ENCODE measurements at regions not wholly inside any gene's neighbourhood (a gene's known extent, or its start where the extent isn't known, plus 50 kb on each side); places are given as distances from the start of the nearest gene placed in this dataset.

- Histone ChIP-seq H3K23me2 (ENCODE audit: insufficient read length, low read depth, low read length, poor library complexity, severe bottlenecking) (no peaks in the 10 kb centered on the region), H2BK20ac (ENCODE audit: low read depth, low read length, poor library complexity, severe bottlenecking) (no peak overlapping the region), H2AFZ (ENCODE audit: low read length) (no peak overlapping the region), H3K4me2 (ENCODE audit: insufficient read depth, insufficient read length, low read length) (no peak overlapping the region), H2AK5ac (ENCODE audit: insufficient read length, low read length) (no peak overlapping the region), H3K56ac (ENCODE audit: insufficient read length, low read depth, low read length) (no peak overlapping the region), H3K23ac (ENCODE audit: insufficient read length, low read depth, low read length) (no peak overlapping the region), H3K9ac (ENCODE audit: extremely low read depth, insufficient read length, low read length) (no peak overlapping the region), H3K27ac (ENCODE audit: insufficient read length, low read depth, low read length) (no peak overlapping the region), H2BK120ac (ENCODE audit: low read depth, low read length, poor library complexity, severe bottlenecking) (no peak overlapping the region), H2BK15ac (ENCODE audit: low read depth, low read length) (no peak overlapping the region), H3T11ph (ENCODE audit: low read length) (no peak overlapping the region), H3K4me1 (ENCODE audit: insufficient read depth, low read length) (no peaks in the 10 kb centered on the region), H3K18ac (ENCODE audit: insufficient read length, low read depth, low read length) (no peak overlapping the region), H4K5ac (ENCODE audit: insufficient read length, low read depth, low read length) (no peak overlapping the region), H4K91ac (ENCODE audit: insufficient read length, low read depth, low read length) (no peak overlapping the region), H3K79me2 (ENCODE audit: insufficient read depth, low read length) (no peaks in the 10 kb centered on the region), H3K79me1 (ENCODE audit: insufficient read depth, low read depth, low read length, poor library complexity, severe bottlenecking) (no peaks in the 10 kb centered on the region), H3K4ac (ENCODE audit: low read depth, low read length) (no peak overlapping the region), H4K20me1 (ENCODE audit: control insufficient read depth, insufficient read depth, insufficient read length) (no peaks in the 10 kb centered on the region), H3K9me3 (ENCODE audit: control insufficient read depth, low read depth, low read length) (no peaks in the 10 kb centered on the region), H3K27me3 (ENCODE audit: insufficient read depth, low read length) (no peaks in the 10 kb centered on the region), H3K14ac (ENCODE audit: insufficient read depth, low read length) (no peak overlapping the region), H2BK5ac (ENCODE audit: insufficient read length, low read length) (no peak overlapping the region), H2BK12ac (ENCODE audit: insufficient read length, low read depth, low read length) (no peak overlapping the region), H4K8ac (replicated peaks; ENCODE audit: insufficient read length, low read depth, low read length) (no peak overlapping the region)
- no peak for DNase-seq
- H3K4me1 Mint-ChIP-seq: no peaks in the 10 kb centered on the region
- H3K9me3 Mint-ChIP-seq: no peaks in the 10 kb centered on the region
- no peak overlapping the region for H3K27ac Mint-ChIP-seq
- no peaks in the 10 kb centered on the region for H3K36me3 Mint-ChIP-seq (ENCODE audit: insufficient read depth in 1 of 3, low read depth in 3 of 3)
- no peak overlapping the region for H3K4me3 Mint-ChIP-seq
- no peak for TF ChIP-seq CTCF (conservative IDR thresholded peaks at IDR 0.05)
- WGBS (ENCODE audit: extremely low coverage, insufficient read length, low lambda C conversion rate): no CpG with 5 or more reads among the region's 3 CpGs
- H3K27me3 Mint-ChIP-seq (ENCODE audit: low read depth): no peaks in the 10 kb centered on the region; the same call in 1 of the 2 replicates
Observed at GRCh38 chr20:55342822-55343221, 662.5 kb downstream of the CBLN4 start.

All from H9 (cell line).